ELF-1 (cell line): ENCODE measurements at regions not wholly inside any gene's neighbourhood (a gene's known extent, or its start where the extent isn't known, plus 50 kb on each side); places are given as distances from the start of the nearest gene placed in this dataset.
A peak's percentile ranks its signal among the peaks of the same experiment; 100 is the strongest.

Experiments used
- DNase-seq: peaks from one replicate; pipeline ENCODE4 v3.0.0-alpha.2; 2016; ENCODE audit warnings: low read depth, low spot score

GRCh38 chr2:42935692-42936671 is 143.6 kb upstream of the HAAO start:
- no peak for DNase-seq

GRCh38 chr2:42934580-42935186 is 142.3 kb upstream of the HAAO start:
- no peak for DNase-seq

- DNase-seq: no peak
Measured at GRCh38 chr2:42933824-42934254, 141.5 kb upstream of the HAAO start.

- DNase-seq: no peak
Measured at GRCh38 chr2:42932271-42933151, 140.1 kb upstream of the HAAO start.

- peak; percentile 72 for DNase-seq
Measured at GRCh38 chr2:42931818-42932195, 139.4 kb upstream of the HAAO start.

GRCh38 chr2:42931146-42931817 is 138.9 kb upstream of the HAAO start:
- DNase-seq: peak; percentile 84

- DNase-seq: no peak
Measured at GRCh38 chr2:42930025-42930581, 137.7 kb upstream of the HAAO start.

GRCh38 chr2:42929546-42930024 is 137.2 kb upstream of the HAAO start:
- DNase-seq: no peak

- peak; percentile 78 for DNase-seq
Measured at GRCh38 chr2:42928692-42929545, 136.5 kb upstream of the HAAO start.

GRCh38 chr2:42928161-42928691 is 135.8 kb upstream of the HAAO start:
- peak; percentile 65 for DNase-seq

GRCh38 chr2:42927334-42928160 is 135.2 kb upstream of the HAAO start:
- no peak for DNase-seq

GRCh38 chr2:42926434-42927333 is 134.3 kb upstream of the HAAO start:
- DNase-seq: no peak

- DNase-seq: peak; percentile 75
Measured at GRCh38 chr2:42925742-42926433, 133.5 kb upstream of the HAAO start.

GRCh38 chr2:42924418-42924886 is 132.1 kb upstream of the HAAO start:
- no peak for DNase-seq

- no peak for DNase-seq
Measured at GRCh38 chr2:42923580-42924417, 131.4 kb upstream of the HAAO start.
